Glomerular visceral epithelial cell (primary cell): ENCODE measurements at regions not wholly inside any gene's neighbourhood (a gene's known extent, or its start where the extent isn't known, plus 50 kb on each side); places are given as distances from the start of the nearest gene placed in this dataset.
"Not testable (repeated sequence)": the region's sequence is repeated elsewhere in the genome, so short reads cannot be mapped to it uniquely, and the experiment has no call there.

Source experiments
- DNase-seq: peaks from one replicate; pipeline ENCODE4 v3.0.0-alpha.2; 2016; ENCODE audit errors: extremely low spot score

DNA sequence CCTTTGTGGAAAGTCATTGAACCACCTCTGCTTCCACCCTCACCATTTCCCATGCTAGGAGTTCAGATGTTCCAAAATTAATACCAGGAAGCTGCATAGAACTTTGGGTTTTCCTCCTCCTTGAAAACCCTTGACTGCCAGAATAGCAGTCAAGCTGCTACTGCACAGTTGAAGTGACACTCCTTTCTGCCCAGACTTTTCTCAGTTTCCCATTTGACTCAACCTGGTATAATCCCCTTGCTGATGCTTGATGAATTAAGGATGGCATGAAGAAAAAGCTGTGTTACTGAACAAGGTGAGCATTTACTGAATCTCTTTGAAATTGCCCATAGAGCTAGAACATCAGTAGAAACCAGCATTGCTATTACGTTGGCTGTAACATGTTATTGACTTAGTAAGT is 286.0 kb downstream of the EDEM1 start:
- DNase-seq: no peak

DNA sequence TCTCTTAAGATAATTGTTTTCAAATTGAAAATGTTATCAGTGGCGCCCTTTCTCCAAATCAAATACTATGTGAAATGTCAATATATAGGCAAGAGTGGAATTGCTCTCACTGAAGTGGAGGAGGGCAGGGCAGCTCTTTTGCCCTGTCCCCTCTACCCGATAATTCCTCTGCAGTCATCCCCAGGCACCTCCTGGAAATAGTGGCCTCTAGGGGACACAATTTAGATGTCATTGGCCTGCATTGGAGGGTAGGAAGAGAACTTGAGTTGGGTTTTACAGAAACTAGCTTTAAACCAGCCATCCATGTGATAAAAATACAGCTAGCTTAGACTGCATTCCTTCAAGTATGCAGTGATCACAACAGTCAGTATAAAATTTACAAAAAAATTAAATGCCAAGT is 288.9 kb downstream of the EDEM1 start:
- DNase-seq: no peak

DNA sequence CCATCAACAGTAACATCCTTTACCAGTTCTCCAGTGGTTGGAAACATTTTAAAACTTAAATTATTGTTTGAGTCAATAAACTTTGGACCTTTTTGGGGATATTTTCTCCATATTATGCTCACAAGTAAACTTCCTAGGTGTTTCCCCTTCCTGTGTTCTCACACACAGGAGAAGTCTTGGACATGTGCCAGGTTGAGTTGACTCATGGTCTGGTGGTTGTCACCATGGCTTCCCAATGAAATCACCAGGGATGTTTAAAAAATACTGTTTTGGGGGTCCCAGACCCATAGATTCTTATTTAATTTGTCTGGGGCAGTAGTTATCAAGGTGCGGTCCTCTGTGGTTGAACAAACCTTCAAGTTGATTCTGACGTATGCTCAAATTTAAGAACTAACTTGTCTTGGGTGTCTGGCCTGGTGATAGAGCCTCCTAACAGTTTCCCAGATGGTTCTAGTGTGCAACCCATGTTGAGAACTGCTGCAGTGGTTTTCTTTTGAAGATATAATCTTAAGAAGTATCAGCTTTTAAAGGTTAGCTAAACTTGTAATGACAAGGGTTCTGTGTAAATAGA is 291.8 kb downstream of the EDEM1 start:
- DNase-seq: no peak

DNA sequence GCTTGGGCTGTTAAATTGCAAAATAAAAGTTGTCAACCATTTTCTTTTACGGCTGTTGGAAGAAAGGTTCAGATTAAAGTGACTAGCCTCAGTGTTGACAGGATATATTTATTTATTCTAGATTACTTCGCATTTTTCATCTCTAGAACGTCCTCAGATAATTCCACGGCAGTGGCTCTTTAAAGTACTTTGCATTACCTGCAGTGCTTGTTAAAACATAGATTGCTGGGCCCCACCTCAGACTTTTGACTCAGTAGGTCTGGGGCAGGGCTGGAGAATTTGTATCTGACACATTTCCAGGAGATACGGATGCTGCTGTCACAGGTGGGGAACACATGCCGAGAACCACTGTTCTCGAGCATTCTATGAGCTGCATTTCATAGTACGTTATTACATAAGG is 292.7 kb downstream of the EDEM1 start:
- DNase-seq: no peak

DNA sequence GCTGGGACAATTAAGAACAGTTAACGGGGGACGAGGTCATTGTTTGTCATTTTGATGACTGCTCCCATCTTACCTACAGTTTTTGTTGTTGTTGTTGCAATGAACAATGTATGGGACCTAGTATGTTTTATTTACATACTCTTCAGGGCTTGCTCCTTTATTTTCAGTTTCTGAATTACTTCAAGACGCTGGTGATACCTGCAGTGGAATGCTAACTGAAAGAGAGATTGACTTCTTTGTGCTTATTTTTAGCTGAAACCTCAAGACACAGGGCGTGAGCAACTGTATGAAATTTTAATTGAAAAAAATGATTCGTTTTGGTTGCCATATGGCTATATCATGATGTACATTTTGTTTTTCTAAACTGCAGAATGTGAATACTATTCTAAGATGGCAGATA is 297.9 kb downstream of the EDEM1 start:
- no peak for DNase-seq

DNA sequence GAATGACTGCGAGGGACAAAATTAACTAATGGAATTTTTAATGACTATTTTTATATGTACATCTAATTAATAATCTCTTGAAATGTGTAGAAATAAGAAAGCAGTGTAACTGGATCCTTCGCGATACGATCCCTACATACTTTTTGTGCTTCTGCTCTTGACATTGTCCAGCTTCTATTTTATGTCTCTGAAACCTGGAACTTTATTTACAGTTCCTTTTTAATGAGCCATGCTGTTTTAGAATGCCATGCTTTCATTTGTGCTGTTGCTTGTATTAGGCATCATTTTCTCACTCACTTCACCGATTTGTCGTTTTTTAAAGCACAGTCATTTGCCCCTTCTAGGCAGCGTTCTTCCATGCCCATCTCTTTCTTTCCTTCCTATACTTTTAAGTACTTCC is 301.3 kb downstream of the EDEM1 start:
- no peak for DNase-seq

DNA sequence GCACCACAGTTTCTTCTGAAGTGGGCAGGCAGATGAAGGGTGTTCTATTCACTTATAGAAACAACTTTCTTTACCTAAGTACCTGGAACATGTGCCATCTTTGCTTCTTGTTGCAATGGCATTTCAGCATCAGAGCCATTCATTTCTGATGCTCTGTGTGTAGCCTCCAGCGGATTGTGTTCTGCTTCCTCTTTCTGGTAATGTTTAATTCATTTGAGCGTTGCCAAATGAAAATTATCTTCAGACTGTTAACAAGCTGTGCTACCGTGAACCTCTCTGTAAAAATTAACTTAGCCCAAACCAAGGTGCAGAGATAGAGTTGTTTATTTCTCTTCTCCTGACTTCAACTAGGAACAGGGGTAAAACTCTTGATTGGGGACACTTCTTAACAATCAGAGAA is 302.0 kb downstream of the EDEM1 start:
- DNase-seq: no peak

DNA sequence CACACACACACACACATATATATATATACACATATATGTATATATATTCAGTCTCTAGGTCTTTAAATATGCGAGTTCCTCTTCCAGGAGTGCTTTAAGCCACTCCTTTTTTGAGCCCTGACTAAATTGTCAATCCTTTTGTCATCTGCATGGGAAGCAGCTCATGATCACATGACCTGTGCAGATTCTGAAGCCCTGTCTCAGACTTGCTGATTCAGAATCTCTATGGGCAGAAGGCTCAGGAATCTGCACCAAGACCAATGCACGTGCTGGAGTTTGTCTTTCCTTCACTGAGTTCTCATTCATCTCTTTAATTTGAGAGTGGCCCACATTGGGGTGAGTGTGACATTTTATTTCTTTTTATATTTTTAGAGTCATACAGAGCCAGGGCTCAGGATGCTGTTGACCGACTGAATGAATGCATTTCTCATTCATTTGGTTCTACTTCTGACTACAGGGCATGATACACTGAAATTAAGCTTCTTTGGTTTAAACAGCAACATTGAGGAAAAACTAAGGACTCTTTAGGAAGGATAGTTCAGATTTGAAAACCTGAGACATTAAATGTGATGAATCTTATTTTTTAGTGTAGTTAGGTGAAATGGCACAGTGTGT is 307.5 kb downstream of the EDEM1 start:
- DNase-seq: no peak

DNA sequence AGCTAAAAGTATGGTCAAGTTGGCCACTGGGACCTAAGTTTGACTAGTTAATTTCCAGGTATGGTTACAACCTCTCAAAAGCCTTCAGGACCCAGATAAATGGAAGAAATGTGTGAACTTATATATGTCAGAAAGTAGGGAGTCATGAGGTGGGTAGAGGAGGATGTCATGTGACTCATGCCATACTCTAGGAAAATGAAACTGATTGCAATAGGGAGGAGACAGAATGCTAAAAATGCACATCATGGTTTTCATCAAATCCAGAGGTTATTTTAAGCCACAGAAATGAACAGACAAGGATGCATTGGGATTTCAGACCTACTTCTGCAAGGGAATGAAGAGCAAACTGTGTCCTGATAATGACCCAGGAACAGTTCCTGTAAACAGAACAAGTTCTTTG is 310.0 kb downstream of the EDEM1 start:
- DNase-seq: no peak

DNA sequence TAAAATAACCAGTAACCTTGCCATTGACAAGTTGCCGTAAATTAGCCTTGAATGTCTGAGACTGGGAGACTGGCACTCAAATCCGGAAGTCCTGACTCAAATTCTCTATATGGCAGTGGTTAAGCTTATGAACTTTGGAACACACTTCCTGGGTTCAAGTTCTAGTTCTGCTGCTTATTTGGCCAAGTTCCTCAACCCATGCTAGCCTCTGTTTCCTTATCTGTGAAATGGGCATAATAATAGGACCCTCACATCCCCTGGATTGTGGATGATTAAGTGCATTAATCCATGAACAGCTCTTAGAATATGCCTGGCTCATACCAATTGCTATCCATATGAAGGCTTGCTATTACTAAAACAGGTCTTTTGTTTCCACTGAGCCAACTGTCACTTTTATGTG is 311.5 kb downstream of the EDEM1 start:
- DNase-seq: no peak

DNA sequence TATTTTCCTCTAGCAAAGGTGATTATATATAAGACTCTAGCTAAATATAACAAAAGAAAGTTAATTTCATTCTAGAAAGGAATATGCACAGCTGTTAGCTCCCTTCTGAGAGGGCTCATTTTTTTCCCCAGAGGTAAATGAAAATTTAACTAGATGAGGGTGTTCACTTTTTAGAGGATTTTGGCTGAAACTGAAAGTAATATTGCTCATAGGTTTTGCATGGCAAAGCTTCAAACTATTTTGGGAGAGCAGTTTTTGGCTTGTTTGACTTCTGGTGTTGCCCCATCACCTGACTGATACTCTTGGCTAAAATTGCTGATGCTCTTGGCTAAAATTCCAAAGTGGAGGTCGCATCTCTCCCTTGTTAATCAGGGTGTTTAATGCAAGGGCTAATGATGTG is 311.9 kb downstream of the EDEM1 start:
- no peak for DNase-seq

DNA sequence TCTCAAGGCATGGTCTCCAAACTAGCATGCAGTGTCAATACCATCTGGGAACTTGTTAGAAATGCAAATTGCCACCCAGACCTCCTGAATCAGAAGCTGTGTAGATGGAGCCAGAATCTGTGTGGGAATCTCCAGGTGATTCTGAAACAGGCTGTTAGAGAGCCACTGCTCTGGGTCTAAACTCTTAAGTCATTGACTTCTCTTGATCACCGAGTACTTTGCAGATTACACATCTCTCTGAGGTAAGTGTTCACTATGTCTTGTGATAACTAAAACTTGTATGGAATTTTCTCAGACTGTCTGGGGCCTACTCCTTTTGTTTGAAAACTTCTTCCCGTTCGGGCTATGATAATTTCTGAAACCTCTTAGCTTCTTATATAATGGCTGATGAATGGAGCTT is 315.6 kb downstream of the EDEM1 start:
- no peak for DNase-seq

DNA sequence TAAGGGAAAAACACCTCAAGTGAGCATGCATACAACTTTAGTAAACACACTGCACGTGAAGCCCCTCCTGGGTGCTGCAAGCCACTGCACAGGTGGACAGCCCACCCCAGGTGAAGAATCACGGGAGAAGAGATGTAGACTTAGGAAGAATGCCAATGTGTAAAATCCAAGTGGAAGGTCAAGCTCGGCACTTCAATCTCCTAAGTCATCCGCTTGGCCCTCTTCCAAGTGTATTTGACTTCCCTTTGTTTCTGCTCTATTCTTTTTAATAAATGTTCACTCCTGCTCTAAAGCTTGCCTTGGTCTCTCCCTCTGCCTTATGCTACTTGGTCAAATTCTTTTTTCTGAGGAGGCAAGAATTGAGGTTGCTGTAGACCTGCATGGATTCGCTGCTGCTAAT is 316.6 kb downstream of the EDEM1 start:
- DNase-seq: no peak

DNA sequence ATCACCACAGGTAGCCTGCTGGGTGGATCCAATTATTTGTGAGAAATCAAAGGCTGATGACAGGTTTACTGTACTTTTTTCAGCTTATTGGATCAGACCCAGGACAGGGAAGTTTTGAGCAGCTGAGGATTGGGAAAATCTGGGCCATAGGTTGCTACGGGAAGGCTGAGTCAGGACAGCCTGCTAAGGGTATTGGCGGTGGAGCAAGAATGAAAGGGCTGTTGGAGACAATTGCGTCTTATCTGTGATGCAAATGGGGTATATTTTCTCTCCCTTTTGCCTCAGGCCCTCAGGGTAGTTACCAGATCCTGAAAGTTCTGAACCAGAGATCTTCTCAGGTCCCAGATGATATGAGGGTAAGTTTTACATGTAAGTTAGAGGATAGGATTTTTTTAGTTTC is 317.7 kb downstream of the EDEM1 start:
- DNase-seq: no peak

DNA sequence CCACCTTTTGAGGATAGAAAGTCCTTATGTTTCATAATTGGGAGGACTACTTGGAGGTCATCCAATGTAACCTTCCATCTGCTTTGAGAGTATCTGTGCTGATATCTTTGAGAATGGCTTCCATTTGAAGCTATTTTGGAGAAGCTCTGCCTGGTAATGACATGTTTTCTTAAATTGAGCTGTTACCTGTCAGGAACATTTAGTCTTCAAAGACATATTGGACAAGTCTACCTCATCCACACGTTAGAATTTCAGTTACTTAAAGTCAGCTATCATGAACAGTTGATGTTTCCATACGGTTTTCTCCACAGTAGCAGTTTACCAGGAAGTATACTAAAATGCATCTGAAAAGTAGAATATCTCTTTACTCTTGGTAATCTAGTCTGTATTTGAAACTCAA is 318.5 kb downstream of the EDEM1 start:
- no peak for DNase-seq

DNA sequence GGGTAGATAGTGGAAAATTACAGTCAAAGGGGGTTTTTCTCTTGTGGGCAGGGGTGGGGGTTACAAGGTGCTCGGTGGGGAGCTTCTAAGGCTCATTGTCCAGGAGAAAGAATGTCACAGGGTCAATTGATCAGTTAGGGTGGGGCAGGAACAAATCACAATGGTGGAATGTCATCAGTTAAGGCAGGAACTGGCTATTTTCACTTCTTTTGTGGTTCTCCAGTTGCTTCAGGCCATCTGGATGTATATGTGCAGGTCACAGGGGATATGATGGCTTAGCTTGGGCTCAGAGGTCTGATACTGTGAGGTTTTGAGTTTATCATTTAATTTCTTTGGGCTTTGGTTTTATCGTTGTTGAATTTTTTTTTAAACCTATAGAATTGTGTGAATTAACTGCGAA is 321.4 kb downstream of the EDEM1 start:
- not testable (repeated sequence) for DNase-seq

DNA sequence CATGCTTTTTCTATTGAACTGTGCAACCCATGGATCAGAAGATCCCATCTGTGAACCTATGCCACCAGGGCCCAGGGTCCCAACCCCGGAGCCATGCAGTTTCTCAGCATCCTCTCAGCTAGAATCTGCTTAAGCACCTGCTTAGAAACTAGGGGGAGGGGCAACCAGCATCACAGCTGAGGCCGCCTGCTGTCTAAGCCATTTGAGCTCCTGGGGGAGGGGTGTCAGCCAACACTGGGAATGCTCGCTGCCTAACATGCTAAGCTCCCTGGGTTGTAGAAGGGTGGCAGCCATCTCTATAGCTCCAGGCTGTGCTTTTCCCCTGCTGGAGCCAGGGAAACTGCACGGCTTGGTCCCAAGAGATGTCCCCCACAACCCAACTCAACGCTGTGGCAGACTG is 322.8 kb downstream of the EDEM1 start:
- no peak for DNase-seq

DNA sequence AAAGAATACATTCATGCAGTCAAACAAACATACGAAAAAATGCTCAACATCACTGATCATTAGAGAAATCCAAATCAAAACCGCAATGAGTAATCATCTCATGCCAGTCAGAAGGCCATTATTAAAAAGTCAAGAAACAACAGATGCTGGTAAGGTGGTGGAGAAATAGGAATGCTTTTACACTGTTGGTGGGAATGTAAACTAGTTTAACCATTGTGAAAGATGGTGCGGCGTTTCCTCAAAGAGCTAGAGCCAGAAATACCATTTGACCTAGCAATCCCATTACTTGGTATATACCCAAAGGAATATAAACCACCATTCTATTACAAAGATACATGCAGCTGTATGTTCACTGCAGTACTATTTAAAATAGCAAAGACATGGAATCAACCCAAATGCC is 330.4 kb downstream of the EDEM1 start:
- DNase-seq: no peak

DNA sequence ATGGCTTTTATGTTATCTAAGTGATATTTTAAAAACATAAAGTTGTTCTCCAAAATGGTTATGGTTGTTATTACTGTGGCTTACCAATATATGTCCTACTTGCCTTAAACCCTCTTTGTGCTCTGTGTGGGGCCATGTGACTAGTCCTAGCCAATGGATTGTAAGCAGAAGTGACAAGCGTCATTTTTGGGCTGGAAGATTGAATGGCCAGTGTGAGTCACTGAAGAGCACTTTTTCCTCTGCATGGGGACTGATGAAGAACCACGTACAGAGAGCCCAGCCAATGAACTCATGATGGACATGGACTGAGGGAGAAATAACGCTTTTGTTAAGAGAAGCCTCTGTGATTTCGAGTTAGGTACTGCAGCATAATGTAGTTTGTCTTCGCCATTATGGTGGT is 332.7 kb downstream of the EDEM1 start:
- no peak for DNase-seq

DNA sequence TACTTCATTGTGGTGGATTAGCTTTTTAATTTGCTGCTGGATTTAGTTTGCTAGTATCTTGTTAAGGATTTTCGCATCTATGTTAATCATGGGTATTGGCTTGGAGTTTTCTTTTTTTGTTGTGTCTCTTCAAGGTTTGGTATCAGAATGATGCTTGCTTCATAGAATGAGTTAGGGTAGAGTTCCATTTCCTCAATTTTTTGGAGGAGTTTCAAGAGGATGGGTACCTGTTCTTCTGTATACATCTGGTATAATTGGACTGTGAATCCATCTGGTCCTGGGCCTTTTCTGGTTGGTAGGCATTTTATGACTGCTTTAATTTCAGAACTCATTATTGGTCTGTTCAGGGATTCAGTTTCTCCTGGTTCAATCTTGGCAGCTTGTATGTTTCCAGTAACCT is 335.6 kb downstream of the EDEM1 start:
- no peak for DNase-seq

DNA sequence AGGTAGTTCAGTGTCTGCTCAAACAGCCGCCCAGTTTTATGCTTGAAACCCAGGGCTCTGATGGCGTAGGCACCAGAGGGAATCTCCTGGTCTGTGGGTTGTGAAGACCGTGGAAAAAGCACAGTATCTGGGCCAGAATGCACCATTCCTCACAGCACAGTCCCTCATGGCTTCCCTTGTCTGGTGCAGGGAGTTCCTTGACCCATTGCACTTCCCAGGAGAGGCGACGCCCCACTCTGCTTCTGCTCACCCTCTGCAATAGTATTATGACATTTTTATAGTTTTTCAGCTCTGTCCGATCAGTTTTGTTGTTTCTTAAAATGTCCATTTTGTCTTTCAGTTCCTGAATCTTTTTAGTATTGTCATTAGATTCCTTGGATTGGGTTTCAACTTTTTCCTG is 343.5 kb downstream of the EDEM1 start:
- no peak for DNase-seq

DNA sequence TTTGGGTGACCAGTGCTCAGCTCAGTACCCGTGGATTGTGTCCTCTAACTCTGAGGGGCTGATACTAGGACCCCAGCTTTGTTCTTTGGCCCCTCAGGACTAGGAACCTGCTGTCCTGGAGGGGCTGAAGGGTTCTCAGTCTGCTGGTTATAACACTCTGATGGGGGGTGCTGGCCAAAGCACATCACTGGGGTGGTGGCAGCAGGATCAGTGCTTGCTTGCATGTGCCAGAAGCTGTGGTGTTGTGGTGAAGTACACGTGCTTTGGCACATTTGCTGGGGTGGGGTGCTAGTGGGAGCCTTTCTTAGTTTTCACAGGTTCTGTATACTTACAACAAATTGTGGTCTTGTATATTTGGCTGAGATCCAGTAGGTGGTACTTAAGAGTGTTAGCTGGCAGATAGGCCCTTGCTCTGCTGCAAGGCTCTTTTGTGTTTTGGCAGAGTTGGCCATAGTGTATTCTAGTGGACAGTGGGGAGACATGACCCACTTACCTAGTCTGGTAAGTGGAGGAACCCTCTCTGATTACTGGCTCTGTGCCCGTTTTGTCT is 344.3 kb downstream of the EDEM1 start:
- no peak for DNase-seq

DNA sequence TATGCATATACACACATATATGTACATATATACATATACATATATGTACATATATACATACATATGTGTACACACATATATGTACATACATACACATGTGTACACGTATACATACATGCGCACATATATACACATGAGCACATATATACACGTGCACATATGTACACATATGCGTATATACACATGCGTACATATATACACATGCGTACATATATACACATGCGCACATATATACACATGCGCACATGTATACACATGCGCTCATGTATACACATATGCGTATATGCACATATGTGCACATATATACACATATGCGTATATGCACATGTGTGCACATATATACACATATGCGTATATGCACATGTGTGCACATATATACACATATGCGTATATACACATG is 353.0 kb downstream of the EDEM1 start:
- DNase-seq: no peak

DNA sequence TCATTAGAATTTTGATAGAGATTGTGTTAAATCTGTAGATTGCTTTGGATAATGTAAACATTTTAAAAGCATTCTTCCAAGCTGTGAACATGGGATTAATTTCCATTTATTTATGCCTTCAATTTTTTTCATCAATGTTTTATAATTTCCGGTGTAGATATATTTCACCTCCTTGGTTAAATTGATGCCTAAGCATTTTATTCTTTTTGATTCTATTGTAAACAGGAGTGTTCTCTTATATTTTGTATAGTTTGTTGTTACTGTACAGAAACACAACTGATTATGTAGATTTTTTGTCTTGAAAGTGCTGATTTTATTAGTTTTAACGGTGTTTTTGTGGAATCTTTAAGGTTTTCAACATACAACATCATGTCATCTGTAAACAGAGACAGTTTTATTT is 355.0 kb downstream of the EDEM1 start:
- DNase-seq: no peak
